ENCODE measurements at regions not wholly inside any gene's neighbourhood (a gene's known extent, or its start where the extent isn't known, plus 50 kb on each side); places are given as distances from the start of the nearest gene placed in this dataset.

- Histone ChIP-seq H3K79me2 (ENCODE audit: insufficient read depth, low read length) (no peaks in the 10 kb centered on the region), H3K27ac (ENCODE audit: low read depth, low read length) (no peak overlapping the region), H3K4me3 (replicated peaks in 1 of 2; ENCODE audit: low read depth in 1 of 2, low read length in 2 of 2) (no peak overlapping the region), H3K9ac (ENCODE audit: low read length) (no peak overlapping the region), H3K4me1 (ENCODE audit: control insufficient read depth in 1 of 2, insufficient read depth in 2 of 2, low read length in 2 of 2) (no peaks in the 10 kb centered on the region), H3K36me3 (ENCODE audit: control insufficient read depth in 1 of 2, insufficient read depth in 2 of 2, low read length in 2 of 2) (no peaks in the 10 kb centered on the region), H4K20me1 (ENCODE audit: insufficient read depth) (no peaks in the 10 kb centered on the region), H3K27me3 (ENCODE audit: insufficient read depth, low read length) (no peaks in the 10 kb centered on the region), H3K9me3 (ENCODE audit: control insufficient read depth in 1 of 2, insufficient read depth in 1 of 2, low read depth in 1 of 2, low read length in 2 of 2) (no peaks in the 10 kb centered on the region), H3K4me2 (ENCODE audit: low read length) (no peak overlapping the region), H2AFZ (ENCODE audit: low read depth, low read length, poor library complexity, severe bottlenecking) (no peak overlapping the region), H3K9me2 (ENCODE audit: insufficient read depth) (no peaks in the 10 kb centered on the region)
- no TSS peak for BruUV-seq (replicated peaks)
- TF ChIP-seq SP1 (IDR thresholded peaks at IDR 0.05; ENCODE audit: low read depth): no peak
- no peak for TF ChIP-seq MAX (IDR thresholded peaks at IDR 0.05)
- TF ChIP-seq REST (IDR thresholded peaks at IDR 0.05; ENCODE audit: low read depth): no peak
- no peak for TF ChIP-seq FOSL1 (IDR thresholded peaks at IDR 0.05; ENCODE audit: low read depth)
- no peak for TF ChIP-seq EZH2 (IDR thresholded peaks at IDR 0.05)
- no peak for TF ChIP-seq SRF (IDR thresholded peaks at IDR 0.05; ENCODE audit: low read depth)
- no peak for TF ChIP-seq CEBPB (IDR thresholded peaks at IDR 0.05; ENCODE audit: low read depth)
- no peak for TF ChIP-seq SIN3A (IDR thresholded peaks at IDR 0.05; ENCODE audit: low read depth)
- TF ChIP-seq POLR2A (IDR thresholded peaks at IDR 0.05; ENCODE audit: borderline replicate concordance, extremely low read depth, insufficient read depth, insufficient read length): no peak
- no peak for TF ChIP-seq ZBTB33 (IDR thresholded peaks at IDR 0.05; ENCODE audit: extremely low read depth, insufficient replicate concordance, low read length)
- no peak for TF ChIP-seq CBX3 (IDR thresholded peaks at IDR 0.05; ENCODE audit: low read depth)
- TF ChIP-seq EZH2phosphoT487 (IDR thresholded peaks at IDR 0.05; ENCODE audit: borderline replicate concordance): no peak
- TF ChIP-seq ATF3 (IDR thresholded peaks at IDR 0.05): no peak
- TF ChIP-seq YY1 (IDR thresholded peaks at IDR 0.05; ENCODE audit: extremely low read depth, insufficient replicate concordance, low read depth, low read length): no peak
- no peak for TF ChIP-seq RAD21 (IDR thresholded peaks at IDR 0.05; ENCODE audit: low read depth)
- no peak for TF ChIP-seq TCF7L2 (IDR thresholded peaks at IDR 0.05; ENCODE audit: borderline replicate concordance, extremely low read depth, insufficient read depth, insufficient read length)
- no peak for TF ChIP-seq EGR1 (IDR thresholded peaks at IDR 0.05; ENCODE audit: low read depth)
- TF ChIP-seq CTCF (IDR thresholded peaks at IDR 0.05 in 2 of 3, conservative IDR thresholded peaks at IDR 0.05 in 1 of 3; ENCODE audit: borderline replicate concordance in 1 of 3, insufficient read depth in 1 of 3, low read depth in 2 of 3, low read length in 2 of 3): no peak
- no peak for TF ChIP-seq POLR2AphosphoS5 (IDR thresholded peaks at IDR 0.05; ENCODE audit: low read depth, low read length)
- DNase-seq (ENCODE audit: low read depth, low spot score) (no peak), ATAC-seq (no peak)
- ChIA-PET RAD21 (ENCODE audit: low non-redundant PET in 1 of 2, low total read pairs in 2 of 2, uncharacterized antibody in 2 of 2, unreplicated experiment in 2 of 2) (no interaction called here), POLR2A (interaction anchor here (0.7 kb wide), 1 partner anchor 1617 kb away, joined by 3 read pairs; no protein-coding TSS in a partner anchor), CTCF (interaction anchor here (1.1 to 1.9 kb wide), 2 partner anchors 11 to 12 kb away, joined by 3 to 5 read pairs; no protein-coding TSS in a partner anchor)
- intact Hi-C loops (cut with micrococcal nuclease): no loop called here
Observed at GRCh38 chr12:66047411-66048021, 83.0 kb downstream of the LLPH start.
